GM18499 (cell line): ENCODE measurements at regions not wholly inside any gene's neighbourhood (a gene's known extent, or its start where the extent isn't known, plus 50 kb on each side); places are given as distances from the start of the nearest gene placed in this dataset.
"Not testable (repeated sequence)": the region's sequence is repeated elsewhere in the genome, so short reads cannot be mapped to it uniquely, and the experiment has no call there.

Experiments
- ATAC-seq: cut with Tn5 transposase; IDR thresholded peaks from one replicate; pipeline ENCODE4 v1.9.1; 2021; ENCODE audit warnings: moderate number of reproducible peaks; ENCODE audit not compliant: insufficient read depth, unreplicated experiment

DNA sequence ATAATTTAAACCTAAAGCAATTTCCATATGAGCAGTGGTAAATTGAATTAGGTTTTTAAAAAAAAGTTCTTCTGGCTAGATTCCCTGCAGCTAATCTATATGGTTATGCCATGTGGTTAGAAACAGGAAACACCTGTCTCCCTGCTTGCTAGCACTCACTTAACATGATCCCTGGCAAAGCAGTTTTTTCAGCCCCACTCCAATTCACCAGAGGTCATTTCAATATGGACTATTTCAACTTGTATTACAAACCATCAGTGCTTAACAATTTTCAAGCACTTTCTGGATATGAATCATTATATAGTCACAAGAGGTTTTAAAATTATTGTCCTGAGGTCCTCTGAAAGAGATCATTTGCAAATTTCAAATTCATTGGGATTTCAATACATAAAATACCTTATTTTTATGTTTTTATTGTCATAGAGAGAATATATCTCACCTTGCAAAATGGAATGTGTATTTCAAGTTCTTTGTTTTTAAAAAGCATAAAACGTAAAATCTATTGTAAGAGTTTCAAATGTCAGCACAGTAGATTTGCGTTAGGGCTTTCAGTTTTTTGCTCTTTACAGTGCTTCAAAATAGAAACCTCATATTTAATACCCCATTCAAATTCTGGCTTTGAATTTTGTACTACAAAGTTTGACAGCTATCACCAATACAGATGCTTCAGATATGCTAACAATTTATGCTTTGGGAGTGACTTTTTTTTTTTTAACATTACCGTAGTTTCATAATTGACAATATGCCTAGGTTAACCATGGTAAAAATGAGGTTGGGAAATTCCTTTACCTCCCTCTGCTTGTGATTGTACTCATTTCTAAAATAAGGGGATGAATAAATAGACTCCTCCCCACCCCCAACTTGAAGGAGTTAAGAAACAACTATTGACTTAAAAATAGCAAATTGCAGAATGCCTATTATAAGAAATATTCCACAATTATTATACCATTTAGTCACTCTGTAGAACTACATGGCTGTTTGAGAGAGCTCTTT, 117.5 kb upstream of the HGF start:
- ATAC-seq = no peak

DNA sequence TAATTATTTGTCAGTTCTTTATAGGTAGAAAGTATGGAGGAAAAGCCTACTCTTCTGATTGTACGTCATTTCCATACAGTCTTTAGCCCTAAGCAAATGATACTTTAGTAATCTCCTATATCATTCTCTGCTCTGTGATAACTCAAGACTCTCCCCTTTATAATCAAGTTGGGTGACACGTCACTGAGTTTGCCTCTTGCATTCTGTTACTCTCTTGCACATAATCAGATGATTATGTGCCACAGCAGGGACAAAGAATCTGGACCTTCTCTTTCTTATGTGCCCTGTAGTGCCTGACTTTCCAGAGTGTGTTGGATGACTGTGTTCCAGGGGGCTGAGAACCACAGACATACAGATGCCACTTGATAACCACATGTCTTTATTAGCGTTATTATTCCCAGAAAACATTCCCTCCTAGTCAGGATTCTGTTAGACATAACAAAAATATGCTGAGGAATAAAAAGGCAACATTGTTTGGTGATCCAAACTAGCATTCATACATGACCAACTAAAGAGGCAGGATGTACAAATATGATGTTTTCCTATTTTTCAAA, 116.4 kb upstream of the HGF start:
- ATAC-seq = no peak

DNA sequence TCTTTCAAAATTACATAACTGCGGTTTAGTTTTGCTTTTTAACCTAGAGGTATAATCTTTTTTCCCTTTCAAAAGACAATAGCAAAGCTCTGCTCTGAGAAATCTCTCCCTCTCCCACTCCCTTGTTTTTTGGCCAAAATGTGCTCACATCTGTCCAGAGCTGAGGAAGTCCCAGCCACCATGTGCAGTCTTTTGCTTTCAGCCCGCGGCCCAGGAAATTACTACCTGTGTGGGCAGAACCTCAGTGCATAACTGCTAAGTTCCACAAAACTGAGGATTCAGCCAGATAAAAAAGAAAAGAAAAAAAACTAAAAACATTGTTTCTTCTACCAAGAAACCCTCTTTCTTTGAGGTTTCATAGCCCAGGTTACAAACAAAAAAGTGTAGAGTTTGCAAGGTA, 115.0 kb upstream of the HGF start:
- no peak for ATAC-seq

DNA sequence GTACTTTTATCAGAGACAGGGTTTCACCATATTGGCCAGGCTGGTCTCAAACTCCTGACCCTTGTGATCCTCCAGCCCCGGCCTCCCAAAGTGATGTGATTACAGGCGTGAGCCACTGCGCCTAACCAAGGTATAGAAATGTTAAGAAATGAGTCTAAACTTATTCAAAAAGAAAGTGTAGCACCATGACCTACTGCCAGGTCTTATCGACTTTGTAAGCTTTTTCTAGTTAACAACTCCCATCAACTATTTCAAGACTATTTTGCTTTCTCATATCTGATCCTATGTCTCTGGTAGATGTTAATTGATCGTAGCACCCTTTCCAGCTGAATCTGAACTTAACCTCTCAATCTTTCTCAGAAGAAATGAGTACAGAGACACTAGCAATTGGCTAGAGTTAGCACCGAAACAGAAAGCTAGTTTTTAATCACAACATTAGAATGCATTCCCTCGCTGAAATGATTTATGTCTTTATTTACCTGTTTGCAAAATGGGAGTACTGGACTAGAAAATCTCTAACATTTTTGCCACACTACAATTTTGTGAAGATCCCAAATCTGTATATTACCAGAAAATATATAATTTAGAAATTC, 114.0 kb upstream of the HGF start:
- ATAC-seq = peak; percentile 57

DNA sequence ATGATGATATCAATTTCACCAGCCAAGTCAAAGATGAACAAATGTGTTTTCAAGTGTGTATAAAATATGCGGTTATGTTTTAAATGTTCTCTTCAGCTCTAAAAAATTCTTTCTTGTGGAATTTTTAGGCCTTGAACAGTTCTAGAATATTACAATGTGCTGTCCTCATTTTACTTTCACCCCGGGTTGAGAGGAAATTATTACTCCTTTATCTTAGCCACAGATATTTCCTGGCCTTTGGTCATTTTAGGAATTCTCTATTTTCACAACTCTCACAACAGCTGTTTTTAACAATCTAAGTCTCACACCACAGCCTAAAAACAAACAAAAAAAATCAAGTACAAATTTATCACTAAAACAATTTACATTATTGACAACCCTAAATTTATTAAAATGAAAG, 112.2 kb upstream of the HGF start:
- no peak for ATAC-seq

DNA sequence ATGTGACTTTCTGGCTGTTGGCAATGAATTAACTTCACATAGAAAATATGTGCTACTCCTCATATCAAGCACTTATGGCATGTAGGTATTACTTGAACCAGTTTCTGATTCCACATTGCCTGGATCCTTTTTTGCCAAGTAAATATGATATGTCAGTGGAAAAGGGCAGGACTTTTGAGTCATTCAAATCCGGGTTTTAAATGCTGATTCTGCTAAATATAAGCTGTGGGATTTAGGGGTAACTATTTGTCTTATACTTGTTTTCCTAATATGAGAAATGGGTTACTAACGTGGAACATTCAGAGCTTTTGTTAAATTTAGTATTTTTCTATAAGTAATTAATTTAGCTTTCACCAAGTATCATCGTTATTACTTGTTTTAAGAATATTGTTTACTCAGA, 108.0 kb upstream of the HGF start:
- no peak for ATAC-seq

DNA sequence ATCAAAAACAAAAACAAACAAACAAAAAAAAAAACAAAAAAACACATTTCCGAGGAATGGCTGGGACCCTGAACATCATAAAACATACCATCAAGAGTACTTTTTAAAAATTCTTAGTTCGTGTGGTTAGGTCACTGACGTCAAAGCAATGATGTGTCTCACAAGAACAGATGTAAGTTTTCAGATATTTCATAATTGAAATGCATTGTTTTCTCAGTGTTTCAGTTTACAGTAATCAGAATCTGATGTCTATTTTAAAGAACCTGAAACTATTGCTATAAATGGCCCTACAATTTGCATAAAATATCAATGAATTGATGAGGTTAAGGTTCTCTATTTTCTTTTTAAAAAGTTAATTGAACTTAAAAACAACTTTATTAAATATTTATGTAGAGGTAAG, 103.7 kb upstream of the HGF start:
- peak; percentile 51 for ATAC-seq

DNA sequence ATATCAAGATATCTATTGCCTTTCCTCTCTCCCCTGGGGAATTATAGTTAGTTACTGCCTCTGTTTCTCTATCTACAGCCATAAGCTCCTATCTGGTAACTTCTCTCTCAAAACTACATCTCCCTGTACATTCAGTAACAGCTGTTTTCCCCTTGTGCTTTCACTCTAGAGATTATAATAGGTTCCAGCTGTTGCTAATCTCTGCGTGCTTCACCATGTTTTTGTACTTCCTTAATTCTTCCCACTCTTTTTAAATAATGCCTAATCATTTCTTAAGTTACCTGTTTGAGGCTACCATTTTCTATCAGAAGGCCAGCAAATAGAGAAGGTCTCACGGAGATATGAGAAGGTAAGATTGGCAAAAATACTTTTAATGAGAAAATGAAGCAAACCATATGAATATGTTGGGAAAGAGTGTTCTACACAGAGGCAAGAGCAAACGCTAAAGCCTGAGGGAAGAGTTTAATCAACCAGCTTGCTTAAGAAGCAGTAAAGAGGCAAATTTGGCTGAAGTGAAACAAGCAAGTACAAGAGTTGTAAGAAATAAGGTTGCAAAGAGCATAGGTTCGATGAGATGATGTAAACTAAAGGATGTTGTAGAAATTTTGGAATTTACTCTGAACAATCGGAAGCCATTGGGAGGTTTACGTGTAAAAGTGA, 101.9 kb upstream of the HGF start:
- no peak for ATAC-seq

DNA sequence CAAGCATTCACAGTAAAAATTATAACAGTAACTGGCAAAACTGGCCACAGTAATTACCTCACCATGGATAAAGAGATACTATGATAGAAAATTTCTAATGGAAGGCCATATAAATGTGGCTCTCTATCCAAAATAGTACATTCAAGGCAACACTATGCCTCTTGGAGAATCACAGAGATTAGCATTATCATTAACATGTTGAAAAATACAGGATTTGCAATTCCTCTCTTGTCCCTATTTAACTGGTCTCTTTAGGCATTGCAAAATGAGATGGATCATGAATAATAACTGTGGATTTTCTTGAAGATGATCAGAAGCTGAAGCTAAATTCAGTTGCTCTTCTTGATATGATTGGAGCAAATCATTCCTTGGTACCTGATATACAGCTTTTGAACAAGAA, 100.8 kb upstream of the HGF start:
- no peak for ATAC-seq

DNA sequence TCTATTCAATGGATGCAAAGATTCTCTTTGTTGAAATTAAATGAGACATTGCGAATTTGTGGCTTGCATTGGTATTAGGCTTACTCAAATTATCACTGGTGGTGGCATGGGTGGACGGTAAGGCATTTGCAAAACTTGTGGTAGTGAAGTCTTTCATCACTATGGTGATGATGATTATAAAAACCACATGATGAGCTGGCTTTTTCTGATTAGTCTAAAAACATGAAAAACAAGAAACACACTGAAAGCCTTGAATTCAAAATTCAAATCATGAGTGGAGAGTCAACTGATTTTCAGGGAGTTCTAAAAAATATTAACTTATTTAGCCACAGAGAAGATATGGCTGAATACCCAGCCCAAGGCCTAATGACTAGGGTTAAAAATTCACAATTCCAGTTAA, 99.8 kb upstream of the HGF start:
- no peak for ATAC-seq

DNA sequence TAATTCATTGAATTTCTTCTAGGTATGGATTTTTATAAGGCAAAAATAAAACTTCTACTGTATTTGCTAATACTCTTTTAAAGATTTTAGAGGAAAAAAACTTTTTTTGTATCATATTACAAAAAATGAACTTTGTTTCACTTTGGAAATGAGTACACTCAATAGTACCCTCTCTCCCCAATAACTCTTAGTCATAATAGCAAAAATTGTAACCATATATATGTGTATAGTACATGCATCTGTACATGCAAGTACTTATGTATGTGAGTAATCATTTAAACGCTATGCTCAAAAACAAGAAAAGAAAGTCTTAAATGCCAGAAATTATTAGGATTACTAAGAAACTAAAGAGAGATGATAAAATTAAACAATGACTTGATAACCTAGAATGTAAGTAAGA, 95.9 kb upstream of the HGF start:
- no peak for ATAC-seq

DNA sequence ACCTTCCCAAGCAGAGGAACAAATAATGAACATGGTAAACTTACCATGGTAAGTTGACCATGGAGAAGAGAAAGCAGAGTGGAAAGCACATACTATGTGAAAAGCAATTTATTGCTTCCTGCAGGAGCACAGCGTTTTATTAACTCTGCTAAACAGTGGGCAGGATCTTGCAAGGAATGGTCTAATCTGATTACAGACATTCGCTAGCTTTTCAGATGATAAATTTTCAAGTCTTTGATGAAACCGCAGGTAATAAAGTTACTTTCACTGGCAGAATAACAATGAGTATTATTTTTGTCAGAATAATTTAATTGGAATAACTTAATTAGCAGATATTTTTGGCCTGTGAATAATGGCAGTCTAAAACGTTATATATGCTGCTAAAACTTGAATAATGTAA, 89.6 kb upstream of the HGF start:
- no peak for ATAC-seq

DNA sequence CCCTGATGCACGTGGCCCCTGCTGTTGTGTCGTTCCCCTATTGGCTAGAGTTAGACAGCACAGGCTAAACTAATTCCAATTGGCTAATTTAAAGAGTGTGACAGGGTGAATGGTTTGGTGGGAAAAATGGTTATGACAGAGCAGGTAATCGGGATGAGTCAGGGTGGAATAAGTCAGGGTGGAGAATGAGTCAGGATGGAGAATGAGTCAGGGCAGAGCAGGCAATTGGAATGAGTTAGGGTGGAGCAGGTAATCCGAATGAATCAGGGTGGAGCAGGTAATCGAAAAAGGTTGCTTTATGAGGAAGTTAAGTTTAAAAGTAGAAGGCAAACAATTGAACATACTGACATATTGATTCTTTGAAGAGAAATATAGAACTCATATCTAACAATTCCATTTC, 89.0 kb upstream of the HGF start:
- not testable (repeated sequence) for ATAC-seq

DNA sequence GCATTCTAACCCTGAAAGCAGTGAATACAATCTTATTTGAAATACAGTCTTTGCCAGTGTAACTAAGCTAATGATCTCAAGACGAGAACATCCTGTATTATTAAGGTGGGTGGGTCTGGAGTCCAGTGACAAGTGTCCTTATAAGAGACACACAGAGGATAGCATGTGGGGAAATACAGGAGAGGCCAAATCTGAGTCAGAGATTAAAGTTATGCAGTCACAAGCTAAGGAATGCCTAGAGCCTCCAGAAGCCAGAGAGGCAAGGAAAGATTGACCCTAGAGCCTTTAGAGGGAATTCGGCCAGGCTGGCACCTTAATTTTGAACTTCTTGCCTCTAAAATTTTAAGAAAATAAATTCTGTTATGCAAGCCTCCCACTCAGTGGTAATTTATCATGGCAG, 87.5 kb upstream of the HGF start:
- ATAC-seq = no peak

DNA sequence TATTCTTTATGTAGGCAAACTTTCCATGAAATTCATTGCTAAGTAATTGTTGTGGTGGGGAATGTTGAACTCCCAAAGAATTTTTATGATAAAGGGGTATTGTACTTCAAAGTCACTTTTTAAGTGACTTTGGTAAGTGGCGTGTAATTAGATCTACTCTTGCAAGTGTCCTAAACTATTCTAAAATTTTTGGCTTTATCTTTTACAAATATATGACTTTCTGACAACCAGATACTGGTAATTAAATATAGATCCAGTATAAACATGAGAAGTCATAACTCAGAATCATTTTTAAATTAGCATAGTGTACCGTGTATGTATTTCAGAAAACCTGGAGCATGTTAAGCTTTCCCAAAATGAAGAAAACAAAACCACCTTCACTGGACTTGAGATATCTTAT, 84.7 kb upstream of the HGF start:
- ATAC-seq = no peak

DNA sequence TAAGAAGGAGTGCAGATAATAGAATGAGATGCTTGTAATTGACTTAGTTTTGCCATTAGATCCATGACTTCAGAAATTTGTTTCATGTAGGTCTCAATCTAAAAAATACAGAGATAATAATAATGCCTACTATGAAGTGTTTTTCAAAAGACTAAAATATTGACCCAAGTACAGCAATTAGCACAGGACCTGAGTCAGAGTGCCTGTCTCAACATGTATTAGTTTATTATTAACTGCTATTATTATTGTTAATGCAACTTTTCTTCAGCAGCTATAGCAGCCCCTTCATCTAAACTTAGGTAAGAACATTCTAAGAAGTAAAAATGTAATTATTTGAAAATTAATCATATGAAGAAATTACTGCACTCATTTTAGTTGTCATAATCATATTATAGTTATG, 82.9 kb upstream of the HGF start:
- no peak for ATAC-seq

DNA sequence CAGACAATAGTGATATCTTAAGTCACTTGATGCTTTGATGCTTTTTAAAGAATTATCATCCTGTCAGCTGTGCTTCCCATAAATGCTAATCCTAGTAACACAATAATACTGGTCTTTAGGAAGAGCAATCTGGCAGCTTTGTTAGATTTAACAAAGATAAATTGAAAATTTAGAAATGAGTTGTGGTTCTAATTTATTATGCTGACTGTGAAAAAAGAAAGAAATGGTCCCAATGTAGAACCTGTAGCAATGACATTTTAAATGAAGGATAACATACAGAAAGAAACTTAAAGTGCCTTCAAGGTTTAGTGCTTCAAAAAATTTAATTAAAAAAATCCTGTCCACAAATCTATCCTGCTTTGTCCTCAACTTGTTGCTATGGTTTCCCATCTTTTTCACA, 81.6 kb upstream of the HGF start:
- ATAC-seq = no peak

DNA sequence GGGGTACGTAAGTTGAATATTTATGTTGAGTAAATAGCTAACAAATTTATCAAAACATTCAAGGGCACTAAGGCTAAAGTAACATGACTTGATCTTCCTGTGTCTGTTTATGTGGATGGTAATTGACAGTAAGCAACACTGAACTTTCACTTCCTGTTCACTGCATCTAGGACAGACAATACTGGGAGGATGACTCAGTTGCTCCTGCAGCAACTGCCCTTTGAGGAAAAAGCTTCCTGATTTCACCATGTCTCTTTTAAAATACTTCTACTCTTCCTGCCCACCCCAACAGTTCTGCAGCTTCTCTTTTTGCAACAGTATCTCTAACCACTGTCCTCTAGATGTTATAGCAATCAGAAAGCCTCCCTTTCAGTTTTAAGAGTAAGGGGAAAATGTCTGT, 76.6 kb upstream of the HGF start:
- peak; percentile 48 for ATAC-seq

DNA sequence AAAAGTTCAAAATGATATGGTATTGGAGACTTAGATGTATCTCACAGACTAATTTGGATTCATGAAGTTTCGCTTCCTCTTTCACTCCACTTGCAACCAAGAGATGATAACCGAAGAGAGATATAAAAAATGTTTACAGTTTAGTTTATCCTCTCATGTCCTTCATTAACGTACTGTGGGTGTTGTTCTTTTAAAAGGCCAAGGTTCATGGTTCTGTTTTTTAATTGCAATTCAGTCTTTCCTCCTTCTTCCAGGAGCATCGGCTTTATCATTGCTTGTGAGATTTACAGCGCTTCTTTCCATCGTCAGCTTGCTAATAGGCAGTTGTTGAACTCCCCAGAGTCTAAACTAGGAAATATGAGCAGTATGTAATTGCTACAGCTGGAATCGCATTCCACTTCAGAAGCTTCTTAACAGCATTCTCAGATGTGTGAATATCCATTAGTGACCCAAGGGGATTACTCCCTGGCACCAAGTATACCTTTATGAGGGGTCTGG, 75.9 kb upstream of the HGF start:
- ATAC-seq = peak; percentile 74

DNA sequence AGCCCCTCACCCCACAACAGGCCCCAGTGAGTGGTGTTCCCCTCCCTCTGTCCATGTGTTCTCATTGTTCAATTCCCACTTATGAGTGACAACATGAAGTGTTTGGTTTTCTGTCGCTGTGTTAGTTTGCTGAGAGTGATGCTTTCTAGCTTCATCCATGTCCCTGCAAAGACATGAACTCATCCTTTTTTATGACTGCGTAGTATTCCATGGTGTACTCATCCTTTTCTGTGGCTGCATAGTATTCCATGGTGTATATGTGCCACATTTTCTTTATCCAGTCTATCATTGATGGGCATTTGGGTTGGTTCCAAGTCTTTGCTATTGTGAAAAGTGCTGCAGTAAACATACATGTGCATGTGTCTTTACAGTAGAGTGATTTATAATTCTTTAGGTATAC, 73.8 kb upstream of the HGF start:
- not testable (repeated sequence) for ATAC-seq

DNA sequence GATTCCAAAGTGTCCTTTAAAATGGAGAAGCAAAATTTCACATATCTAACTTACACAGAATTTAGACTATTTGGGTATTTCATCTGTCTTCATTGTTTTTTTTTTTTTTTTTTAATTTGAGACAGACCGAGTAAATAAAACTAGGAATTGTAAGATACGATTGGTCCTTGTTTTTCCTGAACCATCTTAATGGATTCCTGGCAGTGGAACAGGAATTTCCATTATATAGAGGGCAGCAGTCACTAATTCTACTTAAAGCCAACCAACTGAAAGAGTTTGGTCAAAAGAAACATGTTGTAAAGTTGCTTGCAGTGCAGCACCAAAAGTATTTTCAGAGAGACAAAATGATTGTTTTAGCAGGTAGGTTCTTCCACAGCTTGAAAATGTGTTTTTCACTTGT, 72.5 kb upstream of the HGF start:
- no peak for ATAC-seq
